H9 (cell line): ENCODE measurements at regions not wholly inside any gene's neighbourhood (a gene's known extent, or its start where the extent isn't known, plus 50 kb on each side); places are given as distances from the start of the nearest gene placed in this dataset.

Source experiments
- DNase-seq: peaks from one replicate; pipeline ENCODE4 v3.0.0-alpha.2; 2017
- H2AFZ ChIP-seq: one replicate; pipeline ENCODE4 v1.6.1; 2013; ENCODE audit warnings: mild to moderate bottlenecking, low read length, control low read depth, moderate library complexity
- H2AK5ac ChIP-seq: 2 replicates; pipeline ENCODE4 v1.6.1; 2013; ENCODE audit warnings: low read length, control low read depth, mixed read lengths; ENCODE audit not compliant: insufficient read length
- H2BK120ac ChIP-seq: one replicate; pipeline ENCODE4 v1.6.1; 2013; ENCODE audit warnings: low read depth, mild to moderate bottlenecking, low read length, control low read depth, inconsistent platforms; ENCODE audit not compliant: poor library complexity, severe bottlenecking
- H2BK12ac ChIP-seq: 2 replicates; pipeline ENCODE4 v1.6.1; 2013; ENCODE audit warnings: low read length, control low read depth, mixed read lengths, low read depth; ENCODE audit not compliant: insufficient read length
- H2BK15ac ChIP-seq: 2 replicates; pipeline ENCODE4 v1.6.1; 2013; ENCODE audit warnings: low read depth, low read length, control low read depth
- H2BK20ac ChIP-seq: one replicate; pipeline ENCODE4 v1.6.1; 2013; ENCODE audit warnings: low read depth, mild to moderate bottlenecking, low read length, control low read depth, inconsistent platforms; ENCODE audit not compliant: poor library complexity, severe bottlenecking
- H2BK5ac ChIP-seq: 2 replicates; pipeline ENCODE4 v1.6.1; 2013; ENCODE audit warnings: low read length, control low read depth, mixed read lengths; ENCODE audit not compliant: insufficient read length
- H3K14ac ChIP-seq: 2 replicates; pipeline ENCODE4 v1.6.1; 2013; ENCODE audit warnings: low read length, control low read depth; ENCODE audit not compliant: insufficient read depth
- H3K18ac ChIP-seq: 2 replicates; pipeline ENCODE4 v1.6.1; 2013; ENCODE audit warnings: low read depth, mild to moderate bottlenecking, mixed read lengths, low read length, control low read depth; ENCODE audit not compliant: insufficient read length
- H3K23ac ChIP-seq: 2 replicates; pipeline ENCODE4 v1.6.1; 2013; ENCODE audit warnings: low read length, control low read depth, mixed read lengths, low read depth; ENCODE audit not compliant: insufficient read length
- H3K23me2 ChIP-seq: 2 replicates; pipeline ENCODE4 v1.6.1; 2013; ENCODE audit warnings: low read depth, mild to moderate bottlenecking, mixed read lengths, low read length, control low read depth; ENCODE audit not compliant: insufficient read length, poor library complexity, severe bottlenecking
- H3K27ac ChIP-seq: 2 replicates; pipeline ENCODE4 v1.5.1; 2013; ENCODE audit warnings: low read length, control low read depth, mixed read lengths, low read depth; ENCODE audit not compliant: insufficient read length
- H3K27me3 ChIP-seq: 2 replicates; pipeline ENCODE4 v1.6.1; 2013; ENCODE audit warnings: low read length, control low read depth, inconsistent platforms; ENCODE audit not compliant: insufficient read depth
- H3K4ac ChIP-seq: 2 replicates; pipeline ENCODE4 v1.6.1; 2013; ENCODE audit warnings: low read depth, mild to moderate bottlenecking, control low read depth, inconsistent platforms, low read length, moderate library complexity
- H3K4me1 ChIP-seq: 2 replicates; pipeline ENCODE4 v1.6.1; 2013; ENCODE audit warnings: low read length, control low read depth, inconsistent platforms; ENCODE audit not compliant: insufficient read depth
- H3K4me2 ChIP-seq: 2 replicates; pipeline ENCODE4 v1.6.1; 2013; ENCODE audit warnings: low read length, control low read depth, mixed read lengths; ENCODE audit not compliant: insufficient read length, insufficient read depth
- H3K56ac ChIP-seq: 2 replicates; pipeline ENCODE4 v1.6.1; 2013; ENCODE audit warnings: low read depth, mild to moderate bottlenecking, mixed read lengths, low read length, control low read depth; ENCODE audit not compliant: insufficient read length
- H3K79me1 ChIP-seq: 2 replicates; pipeline ENCODE4 v1.6.1; 2013; ENCODE audit warnings: low read depth, mild to moderate bottlenecking, moderate library complexity, low read length, control low read depth, inconsistent platforms; ENCODE audit not compliant: insufficient read depth, poor library complexity, severe bottlenecking
- H3K79me2 ChIP-seq: 2 replicates; pipeline ENCODE4 v1.6.1; 2013; ENCODE audit warnings: low read length, control low read depth, inconsistent platforms; ENCODE audit not compliant: insufficient read depth
- H3K9ac ChIP-seq: 2 replicates; pipeline ENCODE4 v1.6.1; 2013; ENCODE audit warnings: low read length, control low read depth, mixed read lengths; ENCODE audit not compliant: insufficient read length; ENCODE audit errors: extremely low read depth
- H3K9me3 ChIP-seq: one replicate; pipeline ENCODE4 v1.6.1; 2013; ENCODE audit warnings: low read depth, low read length, inconsistent platforms; ENCODE audit not compliant: control insufficient read depth
- H3T11ph ChIP-seq: one replicate; pipeline ENCODE4 v1.6.1; 2013; ENCODE audit warnings: mild to moderate bottlenecking, low read length, control low read depth, inconsistent platforms
- H4K20me1 ChIP-seq: one replicate; pipeline ENCODE4 v1.6.1; 2013; ENCODE audit not compliant: control insufficient read depth, insufficient read length, insufficient read depth
- H4K5ac ChIP-seq: 2 replicates; pipeline ENCODE4 v1.6.1; 2013; ENCODE audit warnings: low read depth, mild to moderate bottlenecking, mixed read lengths, low read length, control low read depth; ENCODE audit not compliant: insufficient read length
- H4K8ac ChIP-seq: replicated peaks from 2 replicates; pipeline ENCODE4 v1.6.1; 2013; ENCODE audit warnings: low read length, control low read depth, mixed read lengths, low read depth; ENCODE audit not compliant: insufficient read length
- H4K91ac ChIP-seq: 2 replicates; pipeline ENCODE4 v1.6.1; 2013; ENCODE audit warnings: low read depth, mild to moderate bottlenecking, moderate library complexity, mixed read lengths, low read length, control low read depth; ENCODE audit not compliant: insufficient read length
- H3K27ac Mint-ChIP-seq, 3 experiments: 2 replicates in 2 of 3; 3 replicates in 1 of 3; pipeline ENCODE4 v1.8.0; 2020 to 2021; ENCODE audit warnings: mixed read lengths in 3 of 3, mild to moderate bottlenecking in 1 of 3, moderate library complexity in 1 of 3
- H3K27me3 Mint-ChIP-seq: 2 replicates; pipeline ENCODE4 v1.8.0; 2021; ENCODE audit warnings: low read depth, mild to moderate bottlenecking, moderate library complexity, mixed read lengths
- H3K36me3 Mint-ChIP-seq, 3 experiments: 2 replicates in 2 of 3; 3 replicates in 1 of 3; pipeline ENCODE4 v1.8.0; 2020 to 2021; ENCODE audit warnings: low read depth in 3 of 3, mixed read lengths in 3 of 3; ENCODE audit not compliant: insufficient read depth in 1 of 3
- H3K4me1 Mint-ChIP-seq, 2 experiments: 2 replicates each; pipeline ENCODE4 v1.8.0; 2020; ENCODE audit warnings: mixed read lengths in 2 of 2
- H3K4me3 Mint-ChIP-seq, 2 experiments: 2 replicates in 1 of 2; 3 replicates in 1 of 2; pipeline ENCODE4 v1.8.0; 2020 to 2021; ENCODE audit warnings: mild to moderate bottlenecking in 2 of 2, mixed read lengths in 2 of 2, moderate library complexity in 1 of 2
- H3K9me3 Mint-ChIP-seq, 2 experiments: 2 replicates in 1 of 2; 3 replicates in 1 of 2; pipeline ENCODE4 v1.8.0; 2020; ENCODE audit warnings: mild to moderate bottlenecking in 2 of 2, mixed read lengths in 2 of 2, moderate library complexity in 1 of 2
- CTCF ChIP-seq: fragments of 200-600 bp; sonication (generic); conservative IDR thresholded peaks from 3 replicates; pipeline ENCODE4 v1.8.0; 2021; ENCODE audit warnings: antibody characterized with exemption, mild to moderate bottlenecking
- WGBS: extraction: QIAGEN DNeasy Blood & Tissue Kit; methylation state at CpG from one replicate; pipeline ENCODE4 v1.1.7; 2013; ENCODE audit warnings: missing lambda C conversion rate, low lambda C conversion rate, mixed read lengths; ENCODE audit not compliant: insufficient read length; ENCODE audit errors: extremely low coverage; 5-methylcytosine and 5-hydroxymethylcytosine counted together

- H3K36me3 Mint-ChIP-seq, result no peaks in the 10 kb centered on the region
- Histone ChIP-seq H3K79me1 (no peaks in the 10 kb centered on the region), H4K5ac (no peak overlapping the region), H3K27me3 (no peaks in the 10 kb centered on the region), H3K14ac (no peak overlapping the region), H3K56ac (no peak overlapping the region), H4K20me1 (no peaks in the 10 kb centered on the region), H2BK5ac (no peak overlapping the region), H2BK12ac (no peak overlapping the region), H3K4me1 (peaks cover 7% of the 10 kb centered on the region; the same call in 1 of the 2 replicates), H2BK20ac (no peak overlapping the region), H3K9me3 (no peaks in the 10 kb centered on the region), H2BK15ac (no peak overlapping the region), H4K8ac (no peak overlapping the region), H2AFZ (no peak overlapping the region), H3K23ac (no peak overlapping the region), H2AK5ac (no peak overlapping the region), H3K4ac (no peak overlapping the region), H4K91ac (no peak overlapping the region), H3K9ac (no peak overlapping the region), H2BK120ac (no peak overlapping the region), H3K27ac (no peak overlapping the region), H3T11ph (no peak overlapping the region), H3K4me2 (no peak overlapping the region), H3K79me2 (no peaks in the 10 kb centered on the region), H3K23me2 (no peaks in the 10 kb centered on the region), H3K18ac (no peak overlapping the region)
- DNase-seq, result no peak
- H3K27ac Mint-ChIP-seq, result no peak overlapping the region
- no peaks in the 10 kb centered on the region; a peak in 1 of 5 replicates for H3K9me3 Mint-ChIP-seq
- H3K4me1 Mint-ChIP-seq, result peaks cover 25 to 43% of the 10 kb centered on the region in 2 experiments
- H3K4me3 Mint-ChIP-seq, result no peak overlapping the region
- TF ChIP-seq CTCF, result no peak
- peaks cover 9% of the 10 kb centered on the region for H3K27me3 Mint-ChIP-seq
- WGBS, result no CpG with 5 or more reads among the region's 3 CpGs
Measured at GRCh38 chr7:25552998-25553397, 324.7 kb upstream of the NPVF start.
